Sigmoid colon (tissue), 6 donors: ENCODE measurements at regions not wholly inside any gene's neighbourhood (a gene's known extent, or its start where the extent isn't known, plus 50 kb on each side); places are given as distances from the start of the nearest gene placed in this dataset.

Source experiments
- DNase-seq: peaks from one replicate; pipeline ENCODE4 v3.0.0-alpha.2; 2019
- H3K27ac ChIP-seq, 4 donors: fragments of 200-600 bp; sonication (generic); one replicate each; pipeline ENCODE4 v1.5.1; 2016 to 2019; ENCODE audit warnings: mild to moderate bottlenecking in 1 of 4
- H3K27me3 ChIP-seq, 3 donors: fragments of 200-600 bp; sonication (generic); one replicate each; pipeline ENCODE4 v1.5.1; 2019; ENCODE audit warnings: mild to moderate bottlenecking in 1 of 3
- H3K36me3 ChIP-seq, 4 donors: fragments of 200-600 bp; sonication (generic); one replicate each; pipeline ENCODE4 v1.5.1; 2016 to 2019
- H3K4me1 ChIP-seq, 4 donors: fragments of 200-600 bp; sonication (generic); one replicate each; pipeline ENCODE4 v1.5.1; 2017 to 2019
- H3K4me3 ChIP-seq, 4 donors: fragments of 200-600 bp; sonication (generic); one replicate each; pipeline ENCODE4 v1.5.1; 2017 to 2019; ENCODE audit warnings: mild to moderate bottlenecking in 2 of 4, moderate library complexity in 1 of 4
- H3K9me3 ChIP-seq, 4 donors: fragments of 200-600 bp in 3 of 4; sonication (generic) in 3 of 4; one replicate each; pipeline versions ENCODE4 v1.5.1 to v1.6.1; 2013 to 2019
- EP300 ChIP-seq, 4 donors: sonication (generic); formaldehyde crosslinking; IDR thresholded peaks; one replicate each; pipeline ENCODE4 v1.6.1; 2017; ENCODE audit warnings: antibody characterized with exemption in 4 of 4
- POLR2A ChIP-seq, 2 donors: fragments of 450-650 bp; IDR thresholded peaks; one replicate each; pipeline ENCODE4 v1.6.1; 2016; ENCODE audit warnings: antibody characterized with exemption in 2 of 2, mild to moderate bottlenecking in 2 of 2, moderate library complexity in 2 of 2
- POLR2AphosphoS5 ChIP-seq, 4 donors: sonication (generic); formaldehyde crosslinking; IDR thresholded peaks; one replicate each; pipeline ENCODE4 v1.6.1; 2017; ENCODE audit warnings: antibody characterized with exemption in 4 of 4
- WGBS, 2 donors: extraction: QIAGEN DNeasy Blood & Tissue Kit; methylation state at CpG; one replicate each; pipeline ENCODE4 v1.1.7; 2013; 5-methylcytosine and 5-hydroxymethylcytosine counted together
- intact Hi-C: fragments of 100-400 bp; cut with DNase I; formaldehyde crosslinking; loops from one replicate; pipeline ENCODE4 v1.15.1; 2023
- TF ChIP-seq, protein P1 (sequence below), 4 experiments: fragments of 450-650 bp in 3 of 4; fragments of 200-600 bp in 1 of 4; IDR thresholded peaks; one replicate each; pipeline ENCODE4 v1.5.1; 2016 to 2019; ENCODE audit warnings: antibody characterized with exemption in 4 of 4, mild to moderate bottlenecking in 3 of 4, moderate library complexity in 2 of 4
- donor health status: healthy with polysubstance abuse.
- donor health status: healthy.

DNA sequence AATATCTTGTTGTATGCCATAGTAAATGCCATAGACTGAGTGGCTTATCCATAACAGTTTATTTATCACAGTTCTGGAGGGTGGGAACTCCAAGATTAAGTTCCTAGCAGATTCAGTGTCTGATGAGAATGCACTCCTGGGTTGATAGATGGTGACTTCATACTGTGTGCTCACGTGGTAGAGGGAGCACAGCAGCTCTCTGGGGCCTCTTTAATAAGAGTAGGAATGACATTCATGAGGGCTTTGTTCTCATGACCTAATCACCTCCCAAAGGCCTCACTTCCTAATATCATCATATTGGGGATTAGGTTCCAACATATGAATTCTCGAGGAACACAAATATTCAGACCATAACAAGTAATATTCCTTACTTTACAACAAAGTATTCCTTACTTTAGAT, 98.1 kb upstream of the SH3BP4 start:
- TF ChIP-seq POLR2AphosphoS5 (IDR thresholded peaks at IDR 0.05) = no peak
- TF ChIP-seq EP300 (IDR thresholded peaks at IDR 0.05) = no peak
- TF ChIP-seq, protein P1, sequence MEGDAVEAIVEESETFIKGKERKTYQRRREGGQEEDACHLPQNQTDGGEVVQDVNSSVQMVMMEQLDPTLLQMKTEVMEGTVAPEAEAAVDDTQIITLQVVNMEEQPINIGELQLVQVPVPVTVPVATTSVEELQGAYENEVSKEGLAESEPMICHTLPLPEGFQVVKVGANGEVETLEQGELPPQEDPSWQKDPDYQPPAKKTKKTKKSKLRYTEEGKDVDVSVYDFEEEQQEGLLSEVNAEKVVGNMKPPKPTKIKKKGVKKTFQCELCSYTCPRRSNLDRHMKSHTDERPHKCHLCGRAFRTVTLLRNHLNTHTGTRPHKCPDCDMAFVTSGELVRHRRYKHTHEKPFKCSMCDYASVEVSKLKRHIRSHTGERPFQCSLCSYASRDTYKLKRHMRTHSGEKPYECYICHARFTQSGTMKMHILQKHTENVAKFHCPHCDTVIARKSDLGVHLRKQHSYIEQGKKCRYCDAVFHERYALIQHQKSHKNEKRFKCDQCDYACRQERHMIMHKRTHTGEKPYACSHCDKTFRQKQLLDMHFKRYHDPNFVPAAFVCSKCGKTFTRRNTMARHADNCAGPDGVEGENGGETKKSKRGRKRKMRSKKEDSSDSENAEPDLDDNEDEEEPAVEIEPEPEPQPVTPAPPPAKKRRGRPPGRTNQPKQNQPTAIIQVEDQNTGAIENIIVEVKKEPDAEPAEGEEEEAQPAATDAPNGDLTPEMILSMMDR (IDR thresholded peaks at IDR 0.05) = no peak
- no peak for TF ChIP-seq POLR2A (IDR thresholded peaks at IDR 0.05)
- Histone ChIP-seq H3K4me1 (no peaks in the 10 kb centered on the region), H3K27me3 (no peaks in the 10 kb centered on the region), H3K9me3 (no peaks in the 10 kb centered on the region), H3K36me3 (no peaks in the 10 kb centered on the region), H3K4me3 (no peak overlapping the region), H3K27ac (no peak overlapping the region)
- intact Hi-C loops = no loop called here
- WGBS, 2 donors = 79 to 85% methylated on average over 2 of the region's 2 CpGs
- DNase-seq = no peak

GRCh38 chr2:234852941-234853340, 98.9 kb upstream of the SH3BP4 start:
- intact Hi-C loops = no loop called here
- no peaks in the 10 kb centered on the region for H3K27me3 ChIP-seq
- no peaks in the 10 kb centered on the region for H3K9me3 ChIP-seq
- H3K4me1 ChIP-seq = no peaks in the 10 kb centered on the region
- no peak for TF ChIP-seq POLR2A (IDR thresholded peaks at IDR 0.05)
- no peak for TF ChIP-seq EP300 (IDR thresholded peaks at IDR 0.05)
- TF ChIP-seq POLR2AphosphoS5 (IDR thresholded peaks at IDR 0.05) = no peak
- TF ChIP-seq, protein P1 (IDR thresholded peaks at IDR 0.05) = no peak
- H3K4me3 ChIP-seq = no peak overlapping the region
- 86 to 93% methylated on average over 5 of the region's 5 CpGs for WGBS, 2 donors
- no peak for DNase-seq
- no peak overlapping the region for H3K27ac ChIP-seq
- no peaks in the 10 kb centered on the region for H3K36me3 ChIP-seq

GRCh38 chr2:234852035-234852434, 99.8 kb upstream of the SH3BP4 start:
- no peaks in the 10 kb centered on the region for H3K9me3 ChIP-seq
- H3K27ac ChIP-seq = no peak overlapping the region
- intact Hi-C loops = no loop called here
- WGBS, 2 donors = 86 to 90% methylated on average over 1 of the region's 1 CpG
- no peaks in the 10 kb centered on the region for H3K27me3 ChIP-seq
- H3K36me3 ChIP-seq = no peaks in the 10 kb centered on the region
- TF ChIP-seq POLR2AphosphoS5 (IDR thresholded peaks at IDR 0.05) (no peak), POLR2A (IDR thresholded peaks at IDR 0.05) (no peak), EP300 (IDR thresholded peaks at IDR 0.05) (no peak)
- TF ChIP-seq, protein P1 (IDR thresholded peaks at IDR 0.05) = no peak
- DNase-seq = no peak
- H3K4me3 ChIP-seq = no peak overlapping the region
- no peaks in the 10 kb centered on the region for H3K4me1 ChIP-seq

DNA sequence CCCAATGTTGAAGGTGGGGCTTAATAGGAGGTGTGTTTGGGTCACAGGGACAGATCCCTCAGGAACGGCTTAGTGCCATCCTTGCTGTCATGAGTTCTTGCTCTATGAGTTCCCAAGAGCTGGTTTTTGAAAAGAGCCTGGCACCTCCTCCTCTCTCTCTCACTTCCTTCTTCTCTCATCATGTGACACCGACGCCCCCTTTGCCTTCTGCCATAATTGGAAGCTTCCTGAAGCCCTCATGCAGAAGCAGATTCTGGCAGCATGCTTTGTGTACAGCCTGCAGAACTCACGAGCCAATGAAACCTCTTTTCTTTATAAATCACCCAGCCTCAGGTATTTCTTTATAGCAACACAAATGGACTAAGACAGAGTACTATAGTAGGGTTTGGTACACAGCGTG, 100.4 kb upstream of the SH3BP4 start:
- H3K9me3 ChIP-seq = no peaks in the 10 kb centered on the region
- no peaks in the 10 kb centered on the region for H3K27me3 ChIP-seq
- H3K36me3 ChIP-seq = no peaks in the 10 kb centered on the region
- no peak overlapping the region for H3K4me3 ChIP-seq
- H3K27ac ChIP-seq = no peak overlapping the region
- intact Hi-C loops = no loop called here
- DNase-seq = no peak
- WGBS, 2 donors = 86 to 92% methylated on average over 5 of the region's 5 CpGs
- H3K4me1 ChIP-seq = no peaks in the 10 kb centered on the region
- no peak for TF ChIP-seq EP300 (IDR thresholded peaks at IDR 0.05)
- no peak for TF ChIP-seq POLR2AphosphoS5 (IDR thresholded peaks at IDR 0.05)

GRCh38 chr2:234850818-234851217, 101.0 kb upstream of the SH3BP4 start:
- no peak for DNase-seq
- H3K4me3 ChIP-seq = no peak overlapping the region
- H3K9me3 ChIP-seq = no peaks in the 10 kb centered on the region
- TF ChIP-seq POLR2AphosphoS5 (IDR thresholded peaks at IDR 0.05) (no peak), POLR2A (IDR thresholded peaks at IDR 0.05) (no peak), EP300 (IDR thresholded peaks at IDR 0.05) (no peak)
- TF ChIP-seq, protein P1 (IDR thresholded peaks at IDR 0.05) = no peak
- H3K36me3 ChIP-seq = no peaks in the 10 kb centered on the region
- H3K27me3 ChIP-seq = no peaks in the 10 kb centered on the region
- 89 to 91% methylated on average over 5 of the region's 5 CpGs for WGBS, 2 donors
- H3K27ac ChIP-seq = no peak overlapping the region
- no peaks in the 10 kb centered on the region for H3K4me1 ChIP-seq
- intact Hi-C loops = no loop called here
